Common myeloid progenitor, CD34-positive (primary cell): ENCODE measurements at regions not wholly inside any gene's neighbourhood (a gene's known extent, or its start where the extent isn't known, plus 50 kb on each side); places are given as distances from the start of the nearest gene placed in this dataset.

Source experiments
- CTCF ChIA-PET: fragments of 350-600 bp; sonication (Branson Sonifier 250); formaldehyde crosslinking; loops from one replicate; lab custom pipeline; 2021; ENCODE audit warnings: antibody characterized with exemption; lab: Charles Lee
- POLR2A ChIA-PET: fragments of 350-600 bp; sonication (Branson Sonifier 250); formaldehyde crosslinking; loops from one replicate; lab custom pipeline; 2021; ENCODE audit warnings: antibody characterized with exemption; lab: Charles Lee
- DNase-seq, 3 donors: peaks; one replicate each; pipeline versions ENCODE4 v3.0.0 to v3.0.0-alpha.2; 2013
- H3K27ac ChIP-seq, 2 experiments: 1 replicate in 1 of 2; 2 replicates in 1 of 2; pipeline ENCODE4 v1.7.0; 2013; ENCODE audit warnings: inconsistent platforms in 2 of 2, low read length in 2 of 2, mild to moderate bottlenecking in 2 of 2, low read depth in 1 of 2, moderate library complexity in 1 of 2; ENCODE audit not compliant: severe bottlenecking in 2 of 2, insufficient read depth in 1 of 2, poor library complexity in 1 of 2
- H3K27me3 ChIP-seq, 5 experiments: replicated peaks in 2 of 5; 1 replicate in 3 of 5; 2 replicates in 2 of 5; pipeline versions ENCODE4 v1.6.1 to v1.7.0; 2013; ENCODE audit warnings: low read length in 4 of 5, mild to moderate bottlenecking in 2 of 5, moderate library complexity in 2 of 5, inconsistent platforms in 1 of 5; ENCODE audit not compliant: insufficient read depth in 5 of 5, control insufficient read depth in 4 of 5
- H3K36me3 ChIP-seq, 4 experiments: 1 replicate in 2 of 4; 2 replicates in 2 of 4; pipeline versions ENCODE4 v1.6.1 to v1.7.0; 2013; ENCODE audit warnings: low read length in 3 of 4, control low read depth in 1 of 4, mild to moderate bottlenecking in 1 of 4; ENCODE audit not compliant: control insufficient read depth in 4 of 4, insufficient read depth in 4 of 4
- H3K4me1 ChIP-seq, 4 experiments: 1 replicate in 3 of 4; 2 replicates in 1 of 4; pipeline versions ENCODE4 v1.6.1 to v1.7.1; 2013; ENCODE audit warnings: low read length in 3 of 4, mild to moderate bottlenecking in 3 of 4, control low read depth in 1 of 4, inconsistent platforms in 1 of 4, moderate library complexity in 1 of 4; ENCODE audit not compliant: control insufficient read depth in 4 of 4, insufficient read depth in 4 of 4; ENCODE audit errors: control extremely low read depth in 1 of 4
- H3K4me3 ChIP-seq, 7 experiments: 1 replicate in 4 of 7; 2 replicates in 3 of 7; pipeline versions ENCODE4 v1.5.1 to v1.7.0; 2013; ENCODE audit warnings: mild to moderate bottlenecking in 7 of 7, low read length in 6 of 7, moderate library complexity in 6 of 7, inconsistent platforms in 2 of 7, low read depth in 2 of 7, control low read depth in 1 of 7; ENCODE audit not compliant: insufficient read depth in 4 of 7, control insufficient read depth in 1 of 7; ENCODE audit errors: extremely low read depth in 1 of 7
- H3K9me3 ChIP-seq, 5 experiments: 1 replicate in 4 of 5; 2 replicates in 1 of 5; pipeline versions ENCODE4 v1.6.1 to v1.7.1; 2013; ENCODE audit warnings: low read length in 4 of 5, mild to moderate bottlenecking in 2 of 5, inconsistent platforms in 1 of 5, low read depth in 1 of 5, moderate library complexity in 1 of 5; ENCODE audit not compliant: control insufficient read depth in 4 of 5, insufficient read depth in 2 of 5; ENCODE audit errors: control extremely low read depth in 1 of 5
- WGBS: methylation state at CpG from one replicate; pipeline ENCODE4 v1.1.5; 2013; ENCODE audit not compliant: insufficient coverage; 5-methylcytosine and 5-hydroxymethylcytosine counted together

DNA sequence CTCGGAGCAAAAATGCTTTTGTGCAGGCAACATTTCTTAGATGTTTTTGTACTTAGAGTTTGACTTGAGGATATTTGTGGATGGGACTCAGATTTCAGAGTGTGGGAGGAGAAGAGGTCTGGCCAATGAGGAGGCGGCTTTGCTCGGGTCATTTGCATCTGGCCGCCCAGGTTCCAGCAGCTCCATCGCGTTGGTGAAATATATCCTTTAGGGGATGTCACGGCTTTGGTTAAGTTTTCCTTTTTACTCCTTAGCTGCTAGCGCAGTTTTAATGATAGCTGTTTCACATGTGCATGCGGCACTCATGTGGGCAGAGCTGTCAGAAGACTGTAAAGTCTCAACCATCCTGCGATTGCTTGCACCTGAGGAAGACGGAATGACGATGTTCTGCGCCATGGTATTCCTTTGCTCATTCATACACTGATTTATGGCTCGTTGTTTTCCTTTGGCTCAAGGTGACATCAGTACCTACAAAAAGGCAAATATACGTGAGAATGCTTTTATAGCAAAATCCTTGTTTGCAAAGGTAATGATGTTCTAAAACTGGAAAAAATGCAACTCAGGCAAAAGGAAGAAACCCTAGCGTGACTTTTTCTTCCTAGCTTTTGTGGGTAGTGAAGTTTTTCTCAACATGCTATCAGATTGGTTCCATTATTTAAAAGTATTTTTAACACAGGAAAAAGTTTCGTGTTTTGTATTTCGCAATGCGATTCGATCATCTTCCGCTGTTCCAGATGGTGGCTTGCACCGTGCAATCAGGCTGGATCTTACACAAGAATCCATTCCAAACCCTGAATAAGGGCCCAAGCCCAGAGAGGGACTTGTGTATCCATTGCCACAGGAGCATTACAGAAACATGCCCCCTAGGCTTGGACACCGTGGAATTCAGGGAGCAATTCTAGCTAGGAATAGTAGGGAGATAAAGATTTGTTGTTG lies 70.5 kb upstream of the ZNF516 start:
- Histone ChIP-seq H3K4me1 (peaks cover 9 to 22% (median 13%) of the 10 kb centered on the region in 4 experiments), H3K27ac (no peak overlapping the region)
- DNase-seq, result peak in 2 of 3 donors; percentile 64 to 65

DNA sequence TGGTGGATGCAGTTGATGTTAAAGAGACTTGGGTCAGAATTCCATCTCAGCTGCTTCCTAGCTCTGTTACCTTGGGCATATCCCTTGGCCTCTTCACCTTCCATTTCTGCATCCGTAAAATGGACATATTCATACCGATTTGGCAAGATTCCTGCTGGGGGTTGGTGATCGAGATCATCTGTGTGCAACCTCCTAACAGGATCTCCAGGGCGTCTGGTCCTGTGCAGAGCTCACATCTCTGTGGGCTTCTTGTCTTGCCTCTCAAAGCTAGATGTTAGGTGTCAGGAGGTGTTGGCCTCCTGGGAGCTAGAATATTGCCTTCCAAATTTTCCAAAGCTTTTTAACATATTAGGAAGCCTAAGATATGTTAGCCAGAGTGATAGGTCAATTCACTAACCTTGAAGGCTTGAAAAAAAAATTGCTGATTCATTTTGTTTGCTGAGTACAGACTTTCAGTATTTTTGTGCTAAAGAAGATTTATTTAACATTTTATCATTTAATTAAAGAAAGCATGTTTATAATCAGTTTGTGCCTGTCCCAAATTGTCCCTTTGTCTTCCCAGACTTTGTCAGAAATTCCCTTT lies 69.7 kb upstream of the ZNF516 start:
- peak in 1 of 3 donors; percentile 7 for DNase-seq
- Histone ChIP-seq H3K4me3 (peak overlapping the region in 2 of 7 experiments; percentile 31 to 63), H3K27me3 (no peaks in the 10 kb centered on the region), H3K4me1 (peaks cover 9 to 22% (median 13%) of the 10 kb centered on the region in 4 experiments), H3K36me3 (no peaks in the 10 kb centered on the region), H3K27ac (no peak overlapping the region), H3K9me3 (peaks cover 0 to 3% (median 0%) of the 10 kb centered on the region in 5 experiments)
- WGBS, result 87% methylated on average over 3 of the region's 4 CpGs
- ChIA-PET CTCF (interaction anchor here (0.6 kb wide), 1 partner anchor 17 kb away, joined by 3 read pairs; no protein-coding TSS in a partner anchor), POLR2A (no interaction called here)

More for the DNA sequence above, 70.5 kb upstream of the ZNF516 start:
- peak overlapping the region in 5 of 7 experiments; percentile 5 to 63 (median 44) for H3K4me3 ChIP-seq
- POLR2A ChIA-PET, result no interaction called here
- H3K36me3 ChIP-seq, result no peaks in the 10 kb centered on the region
- 38% methylated on average over 22 of the region's 23 CpGs for WGBS
- CTCF ChIA-PET, result no interaction called here
- peaks cover 0 to 3% (median 0%) of the 10 kb centered on the region in 5 experiments for H3K9me3 ChIP-seq
- no peaks in the 10 kb centered on the region for H3K27me3 ChIP-seq

DNA sequence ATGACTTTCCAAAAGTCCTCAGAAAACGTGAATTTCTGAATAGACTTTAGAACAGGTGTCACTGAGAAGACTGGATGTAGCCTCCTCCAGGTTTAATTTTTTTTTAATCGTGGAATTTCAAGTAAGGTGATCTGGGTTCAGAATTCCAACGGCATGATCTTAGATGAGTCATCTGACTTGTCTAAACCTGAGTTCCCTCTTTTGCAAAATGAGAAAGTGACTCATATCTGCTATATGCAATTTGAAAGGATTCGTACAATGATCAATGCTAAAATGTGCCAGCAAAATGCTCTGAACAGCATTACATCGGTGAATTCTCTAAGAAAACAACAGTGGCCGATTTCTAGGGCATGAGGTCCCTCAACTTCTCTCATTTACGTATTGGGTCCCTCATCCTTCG lies 69.1 kb upstream of the ZNF516 start:
- POLR2A ChIA-PET, result no interaction called here
- Histone ChIP-seq H3K4me1 (peaks cover 9 to 22% (median 13%) of the 10 kb centered on the region in 4 experiments), H3K36me3 (no peaks in the 10 kb centered on the region), H3K9me3 (peaks cover 0 to 3% (median 0%) of the 10 kb centered on the region in 5 experiments), H3K27me3 (no peaks in the 10 kb centered on the region), H3K27ac (no peak overlapping the region), H3K4me3 (no peak overlapping the region)
- peak in 2 of 3 donors; percentile 35 to 47 for DNase-seq
- CTCF ChIA-PET, result interaction anchor here (0.6 kb wide), 1 partner anchor 18 kb away, joined by 3 read pairs; no protein-coding TSS in a partner anchor
- 90% methylated on average over 7 of the region's 8 CpGs for WGBS

DNA sequence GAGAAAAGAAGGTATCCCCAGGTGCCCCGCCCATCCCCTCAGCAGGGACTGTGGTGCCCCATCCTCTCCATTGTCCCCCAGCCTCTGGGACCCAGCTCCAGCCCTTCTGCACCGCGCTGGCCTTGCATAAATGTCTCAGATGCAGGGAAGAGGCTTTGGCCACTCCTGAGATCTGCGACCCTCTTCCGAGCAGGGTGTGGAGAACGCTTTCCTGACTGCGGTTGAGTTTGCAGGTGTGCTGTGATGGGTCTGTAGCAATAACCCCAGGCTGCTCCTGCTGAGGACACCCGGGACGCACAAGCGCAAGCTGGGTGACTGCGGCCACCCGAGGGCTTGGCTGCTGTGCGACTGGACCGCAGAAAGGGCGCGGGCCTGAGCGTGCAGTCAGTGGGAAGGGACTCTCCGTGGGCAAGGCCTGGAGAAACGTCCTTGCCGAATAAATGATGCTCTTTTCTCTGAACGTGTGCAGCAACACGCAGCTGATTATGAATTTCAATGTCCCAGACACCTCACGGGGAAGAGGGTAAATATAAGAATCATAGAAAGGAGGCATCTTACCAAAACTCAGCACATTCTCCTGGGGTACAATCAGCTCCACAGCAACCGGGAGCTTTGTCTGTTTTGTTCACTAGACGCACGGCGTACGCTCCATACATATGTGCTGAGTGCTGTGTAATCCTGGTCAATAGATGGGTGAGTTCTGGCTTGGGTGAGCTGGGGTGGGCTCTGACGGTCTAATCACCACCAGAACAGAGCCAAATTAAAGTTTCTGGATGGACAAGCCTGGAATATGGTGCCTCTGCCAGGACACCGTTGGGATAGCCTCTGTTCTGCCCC lies 67.5 kb upstream of the ZNF516 start:
- CTCF ChIA-PET, result no interaction called here

DNA sequence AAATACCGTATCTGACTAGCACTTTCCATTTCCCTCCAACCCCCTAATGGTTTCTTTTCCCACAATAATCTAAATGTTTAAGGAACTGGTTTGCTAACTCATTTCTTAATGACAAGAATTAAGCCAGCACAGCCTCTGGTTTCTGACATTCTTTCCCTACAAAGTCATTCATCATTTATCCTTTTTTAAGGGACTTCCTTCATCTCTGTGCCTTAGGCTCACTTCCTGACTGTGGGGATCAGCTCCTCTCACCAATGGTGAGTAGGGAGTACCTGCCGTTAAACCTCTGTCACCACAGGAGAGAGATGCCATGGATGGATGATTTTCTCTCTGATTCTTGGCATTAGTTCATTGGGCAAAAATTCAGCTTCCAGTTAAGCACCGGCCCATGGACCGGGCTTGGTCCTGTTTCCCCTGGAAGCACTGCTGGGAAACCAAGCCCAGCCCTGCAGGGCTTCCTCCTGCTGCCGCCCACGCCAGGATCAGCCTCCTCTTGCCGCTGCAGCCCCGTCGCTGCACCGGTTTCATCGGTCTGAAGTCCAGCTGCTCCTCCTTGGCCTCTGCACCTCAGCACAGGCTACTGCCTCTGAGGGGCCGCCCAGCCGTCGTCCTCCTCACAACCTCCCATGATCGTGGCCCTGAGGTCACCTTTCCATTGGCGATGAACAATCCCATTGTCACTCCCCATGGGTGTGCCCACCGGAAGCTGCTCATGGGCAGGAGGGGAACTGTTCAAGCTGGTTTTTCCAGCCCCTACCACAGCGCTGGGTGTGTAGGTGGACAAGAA lies 64.0 kb upstream of the ZNF516 start:
- no peaks in the 10 kb centered on the region for H3K27me3 ChIP-seq
- WGBS, result 96% methylated on average over 16 of the region's 18 CpGs
- ChIA-PET CTCF (interaction anchor here (1.4 kb wide), 1 partner anchor 160 kb away, joined by 4 read pairs; no protein-coding TSS in a partner anchor), POLR2A (no interaction called here)
- H3K36me3 ChIP-seq, result no peaks in the 10 kb centered on the region
- H3K9me3 ChIP-seq, result peaks cover 0 to 3% (median 0%) of the 10 kb centered on the region in 5 experiments
- DNase-seq, result no peak
- H3K4me1 ChIP-seq, result peaks cover 0 to 7% (median 4%) of the 10 kb centered on the region in 4 experiments
- no peak overlapping the region for H3K27ac ChIP-seq
- no peak overlapping the region for H3K4me3 ChIP-seq

More for the DNA sequence above, 67.5 kb upstream of the ZNF516 start:
- Histone ChIP-seq H3K27ac (no peak overlapping the region), H3K4me3 (no peak overlapping the region), H3K27me3 (no peaks in the 10 kb centered on the region), H3K4me1 (peaks cover 9 to 18% (median 11%) of the 10 kb centered on the region in 4 experiments), H3K9me3 (peaks cover 0 to 3% (median 0%) of the 10 kb centered on the region in 5 experiments), H3K36me3 (no peaks in the 10 kb centered on the region)
- POLR2A ChIA-PET, result no interaction called here
- 98% methylated on average over 26 of the region's 30 CpGs for WGBS
- DNase-seq, result no peak

DNA sequence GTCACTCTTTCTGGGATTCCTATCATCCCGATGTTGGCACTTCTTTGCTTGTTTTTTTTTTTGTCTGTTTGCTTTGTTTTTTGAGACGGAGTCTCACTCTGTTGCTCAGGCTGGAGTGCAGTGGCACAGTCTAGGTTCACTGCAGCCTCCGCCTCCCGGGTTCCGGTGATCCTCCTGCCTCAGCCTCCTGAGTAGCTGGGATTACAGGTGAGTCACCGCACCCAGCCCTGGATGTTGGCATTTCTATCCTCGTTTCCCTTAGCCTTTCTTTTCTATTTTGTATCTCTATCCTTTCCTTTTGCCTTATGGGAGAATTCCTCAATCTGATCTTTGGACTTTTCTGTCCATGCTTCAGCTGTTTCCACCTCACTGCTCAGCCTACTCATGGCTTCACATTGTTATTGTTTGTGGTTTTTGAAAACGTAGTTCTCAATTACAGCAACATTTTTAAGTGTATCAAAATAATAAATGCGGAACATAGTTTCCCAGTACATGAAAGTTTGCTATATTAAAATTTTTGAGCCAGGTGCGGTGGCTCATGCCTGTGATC lies 62.1 kb upstream of the ZNF516 start:
- 65% methylated on average over 6 of the region's 10 CpGs for WGBS
- Histone ChIP-seq H3K4me3 (no peak overlapping the region), H3K4me1 (peaks cover 0 to 13% (median 8%) of the 10 kb centered on the region in 4 experiments), H3K27me3 (no peaks in the 10 kb centered on the region), H3K36me3 (no peaks in the 10 kb centered on the region), H3K9me3 (no peaks in the 10 kb centered on the region), H3K27ac (no peak overlapping the region)
- DNase-seq, result no peak
- CTCF ChIA-PET, result no interaction called here
- POLR2A ChIA-PET, result no interaction called here
